Liver (tissue), 8 donors: ENCODE measurements at regions not wholly inside any gene's neighbourhood (a gene's known extent, or its start where the extent isn't known, plus 50 kb on each side); places are given as distances from the start of the nearest gene placed in this dataset.

Experiments
- DNase-seq: peaks from one replicate; pipeline ENCODE4 v3.0.0-alpha.2; 2017; ENCODE audit warnings: low spot score
- H3K27ac ChIP-seq, 2 donors: one replicate each; pipeline ENCODE4 v1.7.0; 2013; ENCODE audit warnings: inconsistent platforms in 2 of 2, low read length in 2 of 2, control low read depth in 1 of 2, low read depth in 1 of 2, mild to moderate bottlenecking in 1 of 2
- H3K27me3 ChIP-seq, 4 donors: one replicate each; pipeline versions ENCODE4 v1.6.1 to v1.7.0; 2013; ENCODE audit warnings: low read length in 3 of 4, inconsistent platforms in 1 of 4, mild to moderate bottlenecking in 1 of 4, moderate library complexity in 1 of 4; ENCODE audit not compliant: control insufficient read depth in 4 of 4, insufficient read depth in 4 of 4
- H3K36me3 ChIP-seq, 4 donors: one replicate each; pipeline versions ENCODE4 v1.6.1 to v1.7.0; 2013; ENCODE audit warnings: low read length in 3 of 4, mild to moderate bottlenecking in 3 of 4, low read depth in 1 of 4, moderate library complexity in 1 of 4; ENCODE audit not compliant: control insufficient read depth in 4 of 4, insufficient read depth in 3 of 4
- H3K4me1 ChIP-seq, 4 donors: one replicate each; pipeline versions ENCODE4 v1.6.1 to v1.7.0; 2013; ENCODE audit warnings: low read length in 3 of 4, mild to moderate bottlenecking in 3 of 4, moderate library complexity in 1 of 4; ENCODE audit not compliant: control insufficient read depth in 4 of 4, insufficient read depth in 4 of 4
- H3K4me3 ChIP-seq, 3 donors: one replicate each; pipeline versions ENCODE4 v1.6.1 to v1.7.0; 2013; ENCODE audit warnings: low read length in 3 of 3, control low read depth in 1 of 3, low read depth in 1 of 3, mild to moderate bottlenecking in 1 of 3
- H3K9ac ChIP-seq, 2 donors: one replicate each; pipeline ENCODE4 v1.7.0; 2013; ENCODE audit warnings: low read length in 2 of 2, mild to moderate bottlenecking in 2 of 2, moderate library complexity in 2 of 2, control low read depth in 1 of 2, low read depth in 1 of 2
- H3K9me3 ChIP-seq, 4 donors: one replicate each; pipeline versions ENCODE4 v1.6.1 to v1.7.0; 2013; ENCODE audit warnings: low read length in 3 of 4; ENCODE audit not compliant: control insufficient read depth in 4 of 4
- EGR1 ChIP-seq, 2 donors: IDR thresholded peaks; 2 replicates each; pipeline ENCODE4 v1.6.1; 2016 to 2018; ENCODE audit warnings: antibody characterized with exemption in 2 of 2, low read depth in 2 of 2
- FOXA2 ChIP-seq: IDR thresholded peaks from 2 replicates; pipeline ENCODE4 v1.6.1; 2016; ENCODE audit warnings: antibody characterized with exemption
- GABPA ChIP-seq, 2 donors: IDR thresholded peaks in 1 of 2; conservative IDR thresholded peaks in 1 of 2; 2 replicates each; pipeline ENCODE4 v1.6.1; 2016; ENCODE audit warnings: antibody characterized with exemption in 2 of 2, mild to moderate bottlenecking in 1 of 2, moderate library complexity in 1 of 2
- HNF4A ChIP-seq, 2 donors: conservative IDR thresholded peaks; 2 replicates each; pipeline ENCODE4 v1.6.1; 2016; ENCODE audit warnings: antibody characterized with exemption in 2 of 2, mild to moderate bottlenecking in 2 of 2
- HNF4G ChIP-seq: IDR thresholded peaks from 2 replicates; pipeline ENCODE4 v1.6.1; 2016; ENCODE audit warnings: antibody characterized with exemption
- JUND ChIP-seq, 2 donors: IDR thresholded peaks; 2 replicates each; pipeline ENCODE4 v1.6.1; 2016; ENCODE audit warnings: antibody characterized with exemption in 2 of 2
- NR2F2 ChIP-seq: IDR thresholded peaks from 2 replicates; pipeline ENCODE4 v1.6.1; 2016; ENCODE audit warnings: antibody characterized with exemption
- RAD21 ChIP-seq, 2 donors: IDR thresholded peaks; 2 replicates each; pipeline ENCODE4 v1.6.1; 2016; ENCODE audit warnings: antibody characterized with exemption in 2 of 2, mild to moderate bottlenecking in 2 of 2
- SP1 ChIP-seq: IDR thresholded peaks from 2 replicates; pipeline ENCODE4 v1.6.1; 2018; ENCODE audit warnings: antibody characterized with exemption, mild to moderate bottlenecking
- TAF1 ChIP-seq: conservative IDR thresholded peaks from 2 replicates; pipeline ENCODE4 v1.6.1; 2016; ENCODE audit warnings: antibody characterized with exemption, mild to moderate bottlenecking
- YY1 ChIP-seq: IDR thresholded peaks from 2 replicates; pipeline ENCODE4 v1.6.1; 2016; ENCODE audit warnings: antibody characterized with exemption, mild to moderate bottlenecking
- WGBS: extraction: QIAGEN DNeasy Blood & Tissue Kit; methylation state at CpG from one replicate; pipeline ENCODE4 v1.1.7; 2013; 5-methylcytosine and 5-hydroxymethylcytosine counted together
- TF ChIP-seq, protein P1 (sequence below): IDR thresholded peaks from 2 replicates; pipeline ENCODE4 v1.6.1; 2016; ENCODE audit warnings: antibody characterized with exemption
- TF ChIP-seq, protein P2 (sequence below): IDR thresholded peaks from 2 replicates; pipeline ENCODE4 v1.6.1; 2016; ENCODE audit warnings: antibody characterized with exemption
- TF ChIP-seq, protein P3 (sequence below): IDR thresholded peaks from 2 replicates; pipeline ENCODE4 v1.6.1; 2016; ENCODE audit warnings: antibody characterized with exemption, mild to moderate bottlenecking
- TF ChIP-seq, protein P4 (sequence below): fragments of 150-350 bp; IDR thresholded peaks from 2 replicates; pipeline ENCODE4 v1.5.1; 2017; ENCODE audit warnings: improper control_type of control experiment, low read depth, low read length; ENCODE audit not compliant: missing input control
- donor health status: healthy.
- donor health status: healthy.
- donor health status: healthy.
- donor health status: healthy.
- donor health status: healthy.

DNA sequence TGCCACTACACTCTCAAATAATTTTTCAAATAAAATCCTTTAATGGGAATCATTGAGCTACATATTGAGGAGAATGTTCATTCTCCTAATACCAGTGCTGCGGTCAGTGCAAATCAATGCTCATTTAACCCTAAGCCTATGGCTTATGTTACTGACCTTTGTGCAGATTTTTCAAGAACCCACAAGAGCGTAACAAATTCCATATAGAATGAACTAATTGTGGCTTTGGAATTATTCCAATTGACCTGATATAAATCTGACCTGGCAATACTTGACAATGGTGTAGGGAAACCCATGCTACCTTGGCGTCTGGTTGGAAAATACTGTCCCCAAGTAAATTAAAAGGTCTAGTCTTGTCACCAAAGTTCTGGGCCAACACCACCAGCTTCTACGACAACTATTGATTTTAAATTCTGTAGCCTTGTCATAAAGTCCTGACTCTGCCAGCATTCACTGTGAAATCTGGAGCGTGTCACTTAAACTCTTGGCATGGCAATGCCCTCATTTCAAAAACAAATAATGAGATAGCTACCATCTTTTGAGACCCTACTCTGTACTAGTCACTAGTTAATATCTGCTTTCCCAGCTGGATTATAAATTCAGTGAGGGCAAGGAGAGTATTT lies 320.9 kb downstream of the AHR start:
- no peaks in the 10 kb centered on the region for H3K27me3 ChIP-seq
- peaks cover 3 to 26% (median 10%) of the 10 kb centered on the region in 4 donors for H3K4me1 ChIP-seq
- no peak overlapping the region for H3K9ac ChIP-seq
- 43% methylated on average over 5 of the region's 5 CpGs for WGBS
- DNase-seq: no peak
- peak overlapping the region; percentile 75 to 82 for H3K27ac ChIP-seq
- H3K4me3 ChIP-seq: no peak overlapping the region
- TF ChIP-seq HNF4A (conservative IDR thresholded peaks at IDR 0.05): peak in 1 of 2 donors; percentile 14
- TF ChIP-seq, protein P1, sequence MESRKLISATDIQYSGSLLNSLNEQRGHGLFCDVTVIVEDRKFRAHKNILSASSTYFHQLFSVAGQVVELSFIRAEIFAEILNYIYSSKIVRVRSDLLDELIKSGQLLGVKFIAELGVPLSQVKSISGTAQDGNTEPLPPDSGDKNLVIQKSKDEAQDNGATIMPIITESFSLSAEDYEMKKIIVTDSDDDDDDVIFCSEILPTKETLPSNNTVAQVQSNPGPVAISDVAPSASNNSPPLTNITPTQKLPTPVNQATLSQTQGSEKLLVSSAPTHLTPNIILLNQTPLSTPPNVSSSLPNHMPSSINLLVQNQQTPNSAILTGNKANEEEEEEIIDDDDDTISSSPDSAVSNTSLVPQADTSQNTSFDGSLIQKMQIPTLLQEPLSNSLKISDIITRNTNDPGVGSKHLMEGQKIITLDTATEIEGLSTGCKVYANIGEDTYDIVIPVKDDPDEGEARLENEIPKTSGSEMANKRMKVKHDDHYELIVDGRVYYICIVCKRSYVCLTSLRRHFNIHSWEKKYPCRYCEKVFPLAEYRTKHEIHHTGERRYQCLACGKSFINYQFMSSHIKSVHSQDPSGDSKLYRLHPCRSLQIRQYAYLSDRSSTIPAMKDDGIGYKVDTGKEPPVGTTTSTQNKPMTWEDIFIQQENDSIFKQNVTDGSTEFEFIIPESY: no peak
- no peaks in the 10 kb centered on the region for H3K9me3 ChIP-seq
- H3K36me3 ChIP-seq: no peaks in the 10 kb centered on the region

DNA sequence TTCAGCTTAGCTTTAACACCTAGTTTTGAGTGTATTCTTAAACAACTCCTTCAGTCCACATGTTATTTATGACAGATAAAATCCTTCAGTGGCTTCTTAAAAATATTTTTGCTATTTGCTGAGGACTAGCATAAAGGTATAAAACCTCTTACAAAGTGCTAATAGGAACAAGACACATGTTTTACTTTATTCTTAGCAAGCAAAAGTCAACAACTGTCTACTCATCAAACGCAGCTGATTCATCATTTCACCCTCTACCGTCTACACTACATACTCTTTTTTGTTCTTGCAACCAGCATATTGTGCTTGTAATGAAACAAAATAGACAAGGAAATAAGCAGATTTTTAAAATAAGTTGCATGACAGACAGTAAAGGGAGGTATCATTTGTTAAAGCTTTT lies 319.7 kb downstream of the SNX13 start:
- Histone ChIP-seq H3K4me1 (peaks cover 3 to 26% (median 10%) of the 10 kb centered on the region in 4 donors), H3K9me3 (no peaks in the 10 kb centered on the region), H3K27me3 (no peaks in the 10 kb centered on the region), H3K9ac (no peak overlapping the region), H3K36me3 (no peaks in the 10 kb centered on the region), H3K27ac (no peak overlapping the region), H3K4me3 (no peak overlapping the region)
- no peak for DNase-seq
- 72% methylated on average over 2 of the region's 2 CpGs for WGBS
- TF ChIP-seq, protein P2, sequence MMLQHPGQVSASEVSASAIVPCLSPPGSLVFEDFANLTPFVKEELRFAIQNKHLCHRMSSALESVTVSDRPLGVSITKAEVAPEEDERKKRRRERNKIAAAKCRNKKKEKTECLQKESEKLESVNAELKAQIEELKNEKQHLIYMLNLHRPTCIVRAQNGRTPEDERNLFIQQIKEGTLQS: no peak
- no peak for TF ChIP-seq RAD21 (IDR thresholded peaks at IDR 0.05)
- TF ChIP-seq HNF4A (conservative IDR thresholded peaks at IDR 0.05): no peak
- TF ChIP-seq, protein P3, sequence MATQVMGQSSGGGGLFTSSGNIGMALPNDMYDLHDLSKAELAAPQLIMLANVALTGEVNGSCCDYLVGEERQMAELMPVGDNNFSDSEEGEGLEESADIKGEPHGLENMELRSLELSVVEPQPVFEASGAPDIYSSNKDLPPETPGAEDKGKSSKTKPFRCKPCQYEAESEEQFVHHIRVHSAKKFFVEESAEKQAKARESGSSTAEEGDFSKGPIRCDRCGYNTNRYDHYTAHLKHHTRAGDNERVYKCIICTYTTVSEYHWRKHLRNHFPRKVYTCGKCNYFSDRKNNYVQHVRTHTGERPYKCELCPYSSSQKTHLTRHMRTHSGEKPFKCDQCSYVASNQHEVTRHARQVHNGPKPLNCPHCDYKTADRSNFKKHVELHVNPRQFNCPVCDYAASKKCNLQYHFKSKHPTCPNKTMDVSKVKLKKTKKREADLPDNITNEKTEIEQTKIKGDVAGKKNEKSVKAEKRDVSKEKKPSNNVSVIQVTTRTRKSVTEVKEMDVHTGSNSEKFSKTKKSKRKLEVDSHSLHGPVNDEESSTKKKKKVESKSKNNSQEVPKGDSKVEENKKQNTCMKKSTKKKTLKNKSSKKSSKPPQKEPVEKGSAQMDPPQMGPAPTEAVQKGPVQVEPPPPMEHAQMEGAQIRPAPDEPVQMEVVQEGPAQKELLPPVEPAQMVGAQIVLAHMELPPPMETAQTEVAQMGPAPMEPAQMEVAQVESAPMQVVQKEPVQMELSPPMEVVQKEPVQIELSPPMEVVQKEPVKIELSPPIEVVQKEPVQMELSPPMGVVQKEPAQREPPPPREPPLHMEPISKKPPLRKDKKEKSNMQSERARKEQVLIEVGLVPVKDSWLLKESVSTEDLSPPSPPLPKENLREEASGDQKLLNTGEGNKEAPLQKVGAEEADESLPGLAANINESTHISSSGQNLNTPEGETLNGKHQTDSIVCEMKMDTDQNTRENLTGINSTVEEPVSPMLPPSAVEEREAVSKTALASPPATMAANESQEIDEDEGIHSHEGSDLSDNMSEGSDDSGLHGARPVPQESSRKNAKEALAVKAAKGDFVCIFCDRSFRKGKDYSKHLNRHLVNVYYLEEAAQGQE: no peak
- TF ChIP-seq EGR1 (IDR thresholded peaks at IDR 0.05; ENCODE audit: low read depth in 2 of 2): no peak
- TF ChIP-seq, protein P4, sequence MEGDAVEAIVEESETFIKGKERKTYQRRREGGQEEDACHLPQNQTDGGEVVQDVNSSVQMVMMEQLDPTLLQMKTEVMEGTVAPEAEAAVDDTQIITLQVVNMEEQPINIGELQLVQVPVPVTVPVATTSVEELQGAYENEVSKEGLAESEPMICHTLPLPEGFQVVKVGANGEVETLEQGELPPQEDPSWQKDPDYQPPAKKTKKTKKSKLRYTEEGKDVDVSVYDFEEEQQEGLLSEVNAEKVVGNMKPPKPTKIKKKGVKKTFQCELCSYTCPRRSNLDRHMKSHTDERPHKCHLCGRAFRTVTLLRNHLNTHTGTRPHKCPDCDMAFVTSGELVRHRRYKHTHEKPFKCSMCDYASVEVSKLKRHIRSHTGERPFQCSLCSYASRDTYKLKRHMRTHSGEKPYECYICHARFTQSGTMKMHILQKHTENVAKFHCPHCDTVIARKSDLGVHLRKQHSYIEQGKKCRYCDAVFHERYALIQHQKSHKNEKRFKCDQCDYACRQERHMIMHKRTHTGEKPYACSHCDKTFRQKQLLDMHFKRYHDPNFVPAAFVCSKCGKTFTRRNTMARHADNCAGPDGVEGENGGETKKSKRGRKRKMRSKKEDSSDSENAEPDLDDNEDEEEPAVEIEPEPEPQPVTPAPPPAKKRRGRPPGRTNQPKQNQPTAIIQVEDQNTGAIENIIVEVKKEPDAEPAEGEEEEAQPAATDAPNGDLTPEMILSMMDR: no peak
- TF ChIP-seq FOXA2: no peak
- TF ChIP-seq GABPA (IDR thresholded peaks at IDR 0.05 in 1 of 2, conservative IDR thresholded peaks at IDR 0.05 in 1 of 2): no peak
- no peak for TF ChIP-seq SP1
- TF ChIP-seq, protein P1: no peak
- TF ChIP-seq HNF4G: no peak
- TF ChIP-seq TAF1: no peak
- no peak for TF ChIP-seq YY1
- TF ChIP-seq NR2F2: no peak
- no peak for TF ChIP-seq JUND (IDR thresholded peaks at IDR 0.05)
